Transverse colon (tissue), 4 donors: ENCODE measurements at regions not wholly inside any gene's neighbourhood (a gene's known extent, or its start where the extent isn't known, plus 50 kb on each side); places are given as distances from the start of the nearest gene placed in this dataset.
"Not testable (repeated sequence)": the region's sequence is repeated elsewhere in the genome, so short reads cannot be mapped to it uniquely, and the experiment has no call there.

ENCODE experiments used
- DNase-seq: peaks from one replicate; pipeline ENCODE4 v3.0.0-alpha.2; 2019
- H3K27ac ChIP-seq, 4 donors: fragments of 200-600 bp; sonication (generic); 2 replicates each; pipeline ENCODE4 v1.5.1; 2016 to 2018; ENCODE audit warnings: inconsistent platforms in 4 of 4
- H3K27me3 ChIP-seq: fragments of 200-600 bp; sonication (generic); 2 replicates; pipeline ENCODE4 v1.5.1; 2017; ENCODE audit warnings: inconsistent platforms
- H3K36me3 ChIP-seq, 4 donors: fragments of 200-600 bp; sonication (generic); 2 replicates each; pipeline ENCODE4 v1.5.1; 2017 to 2019; ENCODE audit warnings: inconsistent platforms in 4 of 4
- H3K4me1 ChIP-seq, 4 donors: fragments of 200-600 bp; sonication (generic); 2 replicates each; pipeline ENCODE4 v1.5.1; 2017 to 2020; ENCODE audit warnings: inconsistent platforms in 4 of 4
- H3K4me3 ChIP-seq, 4 donors: fragments of 200-600 bp; sonication (generic); 1 replicate in 1 of 4; 2 replicates in 3 of 4; pipeline versions ENCODE4 v1.5.1 to v1.6.1; 2017 to 2019; ENCODE audit warnings: inconsistent platforms in 4 of 4
- H3K9me3 ChIP-seq, 2 donors: fragments of 200-600 bp; sonication (generic); 2 replicates each; pipeline ENCODE4 v1.5.1; 2017 to 2019; ENCODE audit warnings: inconsistent platforms in 2 of 2
- CTCF ChIP-seq, 5 experiments: fragments of 200-600 bp in 3 of 5; fragments of 450-650 bp in 2 of 5; sonication (generic) in 3 of 5; IDR thresholded peaks; 1 replicate in 2 of 5; 2 replicates in 3 of 5; pipeline ENCODE4 v1.5.1; 2016 to 2017; ENCODE audit warnings: antibody characterized with exemption in 5 of 5, inconsistent platforms in 3 of 5, mild to moderate bottlenecking in 2 of 5, moderate library complexity in 1 of 5
- EP300 ChIP-seq: sonication (generic); formaldehyde crosslinking; IDR thresholded peaks from one replicate; pipeline ENCODE4 v1.6.1; 2017; ENCODE audit warnings: antibody characterized with exemption, low read depth
- POLR2A ChIP-seq: fragments of 450-650 bp; IDR thresholded peaks from one replicate; pipeline ENCODE4 v1.6.1; 2016; ENCODE audit warnings: antibody characterized with exemption, mild to moderate bottlenecking, moderate library complexity
- POLR2AphosphoS5 ChIP-seq, 3 donors: sonication (generic); formaldehyde crosslinking; IDR thresholded peaks; one replicate each; pipeline ENCODE4 v1.6.1; 2016; ENCODE audit warnings: antibody characterized with exemption in 3 of 3
- WGBS, 2 donors: methylation state at CpG; one replicate each; pipeline ENCODE4 v1.1.5; 2018; ENCODE audit warnings: low coverage in 1 of 2; 5-methylcytosine and 5-hydroxymethylcytosine counted together
- in situ Hi-C, 4 donors: fragments of 200-750 bp; cut with MboI; loops; one replicate each; pipeline versions ENCODE4 v1.15.0 to v1.15.1; 2017; ENCODE audit warnings: low sequenced_read_pairs in 3 of 4, low pct_ligation_motif_present in 1 of 4, low pct_unique_long_range_greater_than_20kb in 1 of 4
- intact Hi-C: fragments of 100-400 bp; cut with DNase I; formaldehyde crosslinking; loops from one replicate; pipeline ENCODE4 v1.15.1; 2023; ENCODE audit warnings: low total_unique reads

- WGBS, 2 donors = 26 to 38% methylated on average over 2 of the region's 2 CpGs
- H3K27me3 ChIP-seq = no peaks in the 10 kb centered on the region
- H3K36me3 ChIP-seq = no peaks in the 10 kb centered on the region
- H3K4me3 ChIP-seq = no peak overlapping the region
- no peak for TF ChIP-seq EP300
- no peak for TF ChIP-seq POLR2A
- TF ChIP-seq CTCF (IDR thresholded peaks at IDR 0.05) = no peak
- no peak for TF ChIP-seq POLR2AphosphoS5 (IDR thresholded peaks at IDR 0.05)
- intact Hi-C loops = no loop called here
- H3K4me1 ChIP-seq = peaks cover 0 to 9% (median 0%) of the 10 kb centered on the region in 4 donors
- in situ Hi-C loops = no loop called here
- no peak for DNase-seq
- H3K9me3 ChIP-seq = no peaks in the 10 kb centered on the region
- H3K27ac ChIP-seq = no peak overlapping the region
These were observed 184.5 kb downstream of the FASLG start for GRCh38 chr1:172843444-172843843.

- intact Hi-C loops (no loop called here), in situ Hi-C loops (no loop called here)
- peaks cover 0 to 9% (median 0%) of the 10 kb centered on the region in 4 donors for H3K4me1 ChIP-seq
- no peak overlapping the region for H3K27ac ChIP-seq
- WGBS, 2 donors = 56% methylated on average over 2 of the region's 2 CpGs; no CpG with 5 or more reads in 1 of the 2 donors
- H3K4me3 ChIP-seq = no peak overlapping the region
- DNase-seq = no peak
- no peaks in the 10 kb centered on the region for H3K36me3 ChIP-seq
- H3K27me3 ChIP-seq = no peaks in the 10 kb centered on the region
- TF ChIP-seq POLR2AphosphoS5 (IDR thresholded peaks at IDR 0.05) (no peak), POLR2A (no peak), CTCF (IDR thresholded peaks at IDR 0.05) (no peak)
- H3K9me3 ChIP-seq = no peaks in the 10 kb centered on the region
These were observed 186.5 kb downstream of the FASLG start for GRCh38 chr1:172845371-172845770.

- TF ChIP-seq EP300 (no peak), POLR2A (no peak), CTCF (IDR thresholded peaks at IDR 0.05) (no peak), POLR2AphosphoS5 (IDR thresholded peaks at IDR 0.05) (no peak)
- DNase-seq = no peak
- Histone ChIP-seq H3K27me3 (no peaks in the 10 kb centered on the region), H3K4me1 (peaks cover 0 to 9% (median 0%) of the 10 kb centered on the region in 4 donors), H3K9me3 (no peaks in the 10 kb centered on the region), H3K36me3 (no peaks in the 10 kb centered on the region), H3K4me3 (no peak overlapping the region), H3K27ac (no peak overlapping the region)
- in situ Hi-C loops (no loop called here), intact Hi-C loops (no loop called here)
- WGBS, 2 donors = 77 to 100% methylated on average over 1 to 2 of the region's 2 CpGs
These were observed 187.0 kb downstream of the FASLG start for GRCh38 chr1:172845865-172846264.

GRCh38 chr1:172847814-172848213, 188.9 kb downstream of the FASLG start:
- H3K36me3 ChIP-seq, H3K9me3 ChIP-seq, DNase-seq, H3K4me3 ChIP-seq, H3K27me3 ChIP-seq, intact Hi-C loops, in situ Hi-C loops, H3K27ac ChIP-seq, H3K4me1 ChIP-seq: not testable (repeated sequence)

GRCh38 chr1:172849653-172850052, 190.8 kb downstream of the FASLG start:
- in situ Hi-C loops = no loop called here
- WGBS, 2 donors = 90 to 93% methylated on average over 2 of the region's 2 CpGs
- TF ChIP-seq CTCF (IDR thresholded peaks at IDR 0.05) (no peak), EP300 (no peak), POLR2A (no peak), POLR2AphosphoS5 (IDR thresholded peaks at IDR 0.05) (no peak)

More at GRCh38 chr1:172849653-172850052, 190.8 kb downstream of the FASLG start:
- Histone ChIP-seq H3K27me3 (no peaks in the 10 kb centered on the region), H3K4me1 (no peaks in the 10 kb centered on the region), H3K9me3 (no peaks in the 10 kb centered on the region), H3K36me3 (no peaks in the 10 kb centered on the region), H3K4me3 (no peak overlapping the region), H3K27ac (no peak overlapping the region)
- no peak for DNase-seq
- intact Hi-C loops = no loop called here
